MCF 10A (cell line): ENCODE measurements at regions not wholly inside any gene's neighbourhood (a gene's known extent, or its start where the extent isn't known, plus 50 kb on each side); places are given as distances from the start of the nearest gene placed in this dataset.

Source experiments
- BruUV-seq: library from RNA; stranded (reverse); fragments of 400-500 nt; replicated peaks from 2 replicates; lab custom pipeline; 2021; lab: Mats Ljungman, UMichigan
- CTCF ChIA-PET: fragments of 300-600 bp; sonication (Branson Sonifier 250); formaldehyde crosslinking; extraction: SDS; loops from one replicate; lab custom pipeline; 2021; ENCODE audit warnings: antibody characterized with exemption, inconsistent platforms; lab: Yijun Ruan, JAX
- POLR2A ChIA-PET: fragments of 300-600, 350-650 bp; sonication (Branson Sonifier 250); formaldehyde crosslinking; extraction: SDS; loops from one replicate; lab custom pipeline; 2020; ENCODE audit warnings: antibody characterized with exemption, inconsistent platforms; lab: Yijun Ruan, JAX
- DNase-seq: peaks from one replicate; pipeline ENCODE4 v3.0.0-alpha.2; 2018; ENCODE audit not compliant: unreplicated experiment
- H3K27ac Mint-ChIP-seq: one replicate; pipeline ENCODE4 v1.8.0; 2022; ENCODE audit warnings: mild to moderate bottlenecking, low read depth, mixed read lengths; ENCODE audit not compliant: unreplicated experiment
- H3K27me3 Mint-ChIP-seq: one replicate; pipeline ENCODE4 v1.8.0; 2022; ENCODE audit warnings: mixed read lengths; ENCODE audit not compliant: insufficient read depth, unreplicated experiment
- H3K36me3 Mint-ChIP-seq: one replicate; pipeline ENCODE4 v1.8.0; 2022; ENCODE audit warnings: mild to moderate bottlenecking, moderate library complexity, mixed read lengths; ENCODE audit not compliant: insufficient read depth, unreplicated experiment
- H3K4me1 Mint-ChIP-seq: one replicate; pipeline ENCODE4 v1.8.0; 2022; ENCODE audit warnings: mixed read lengths; ENCODE audit not compliant: insufficient read depth, unreplicated experiment
- H3K4me3 Mint-ChIP-seq: one replicate; pipeline ENCODE4 v1.8.0; 2022; ENCODE audit warnings: mild to moderate bottlenecking, moderate library complexity, mixed read lengths; ENCODE audit not compliant: unreplicated experiment
- H3K9me3 Mint-ChIP-seq: one replicate; pipeline ENCODE4 v1.8.0; 2022; ENCODE audit warnings: mixed read lengths; ENCODE audit not compliant: unreplicated experiment
- intact Hi-C: fragments of 100-400 bp; cut with micrococcal nuclease; formaldehyde crosslinking; loops from 2 replicates; pipeline ENCODE4 v1.14.1; 2022
- TF ChIP-seq, protein P1 (sequence below): fragments of 200-600 bp; IDR thresholded peaks from one replicate; pipeline ENCODE4 v1.8.0; 2022; ENCODE audit warnings: antibody characterized with exemption, mild to moderate bottlenecking; ENCODE audit not compliant: unreplicated experiment

- Mint-ChIP-seq H3K27me3 (no peaks in the 10 kb centered on the region), H3K9me3 (no peaks in the 10 kb centered on the region), H3K36me3 (no peaks in the 10 kb centered on the region), H3K4me3 (no peak overlapping the region), H3K27ac (no peak overlapping the region), H3K4me1 (peaks cover 40% of the 10 kb centered on the region)
- BruUV-seq: no TSS peak
- no peak for DNase-seq
- POLR2A ChIA-PET: interaction anchor here (0.7 to 2.3 kb wide), 6 partner anchors 10 to 76 kb away, joined by 3 to 16 read pairs (median 4); no protein-coding TSS in a partner anchor
- intact Hi-C loops: loop anchor here (5.0 kb wide), 4 partner anchors 59 to 239 kb away; partner anchors contain the start of gene SLC22A23
- CTCF ChIA-PET: interaction anchor here (0.6 to 0.9 kb wide), 2 partner anchors 61 to 269 kb away, joined by 3 to 4 read pairs; no protein-coding TSS in a partner anchor
- TF ChIP-seq, protein P1, sequence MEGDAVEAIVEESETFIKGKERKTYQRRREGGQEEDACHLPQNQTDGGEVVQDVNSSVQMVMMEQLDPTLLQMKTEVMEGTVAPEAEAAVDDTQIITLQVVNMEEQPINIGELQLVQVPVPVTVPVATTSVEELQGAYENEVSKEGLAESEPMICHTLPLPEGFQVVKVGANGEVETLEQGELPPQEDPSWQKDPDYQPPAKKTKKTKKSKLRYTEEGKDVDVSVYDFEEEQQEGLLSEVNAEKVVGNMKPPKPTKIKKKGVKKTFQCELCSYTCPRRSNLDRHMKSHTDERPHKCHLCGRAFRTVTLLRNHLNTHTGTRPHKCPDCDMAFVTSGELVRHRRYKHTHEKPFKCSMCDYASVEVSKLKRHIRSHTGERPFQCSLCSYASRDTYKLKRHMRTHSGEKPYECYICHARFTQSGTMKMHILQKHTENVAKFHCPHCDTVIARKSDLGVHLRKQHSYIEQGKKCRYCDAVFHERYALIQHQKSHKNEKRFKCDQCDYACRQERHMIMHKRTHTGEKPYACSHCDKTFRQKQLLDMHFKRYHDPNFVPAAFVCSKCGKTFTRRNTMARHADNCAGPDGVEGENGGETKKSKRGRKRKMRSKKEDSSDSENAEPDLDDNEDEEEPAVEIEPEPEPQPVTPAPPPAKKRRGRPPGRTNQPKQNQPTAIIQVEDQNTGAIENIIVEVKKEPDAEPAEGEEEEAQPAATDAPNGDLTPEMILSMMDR: no peak
Measured at GRCh38 chr6:3516092-3516491, 59.2 kb upstream of the SLC22A23 start.

- no peaks in the 10 kb centered on the region for H3K36me3 Mint-ChIP-seq
- DNase-seq: no peak
- intact Hi-C loops: loop anchor here (5.0 kb wide), 4 partner anchors 58 to 238 kb away; partner anchors contain the start of gene SLC22A23
- H3K4me3 Mint-ChIP-seq: no peak overlapping the region
- ChIA-PET CTCF (interaction anchor here (0.6 to 0.9 kb wide), 3 partner anchors 61 to 268 kb away, joined by 3 to 4 read pairs (median 3); no protein-coding TSS in a partner anchor), POLR2A (interaction anchor here (0.7 to 2.3 kb wide), 8 partner anchors 9 to 77 kb away, joined by 3 to 16 read pairs (median 4); no protein-coding TSS in a partner anchor)
- no TSS peak for BruUV-seq
- no peaks in the 10 kb centered on the region for H3K9me3 Mint-ChIP-seq
- H3K27me3 Mint-ChIP-seq: no peaks in the 10 kb centered on the region
- TF ChIP-seq, protein P1: no peak
- H3K27ac Mint-ChIP-seq: no peak overlapping the region
- peaks cover 36% of the 10 kb centered on the region for H3K4me1 Mint-ChIP-seq
Measured at GRCh38 chr6:3515669-3516068, 58.8 kb upstream of the SLC22A23 start.

DNA sequence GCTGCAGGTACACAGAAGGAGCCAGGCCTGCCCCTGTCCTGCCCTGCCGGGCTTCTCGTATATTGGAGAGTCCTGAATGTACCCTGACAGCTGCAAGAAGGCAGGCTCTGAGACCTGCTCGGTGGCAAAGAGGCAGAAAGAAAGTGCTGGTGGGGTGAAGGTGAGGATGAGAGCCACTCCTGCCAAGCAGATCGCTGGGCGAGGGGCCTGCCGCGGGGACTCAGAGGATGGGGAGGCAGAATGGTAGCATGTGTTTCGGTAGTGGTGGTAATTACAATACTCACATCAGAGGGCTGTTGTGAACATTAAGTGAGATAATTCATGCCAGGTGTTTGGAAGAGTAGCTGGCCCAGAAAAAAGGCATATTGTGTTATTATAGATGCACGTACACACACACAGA, 56.6 kb upstream of the SLC22A23 start:
- POLR2A ChIA-PET: interaction anchor here (1.1 kb wide), 1 partner anchor 79 kb away, joined by 3 read pairs; no protein-coding TSS in a partner anchor
- no peaks in the 10 kb centered on the region for H3K9me3 Mint-ChIP-seq
- no peak for DNase-seq
- CTCF ChIA-PET: no interaction called here
- H3K4me1 Mint-ChIP-seq: peaks cover 28% of the 10 kb centered on the region
- H3K27me3 Mint-ChIP-seq: no peaks in the 10 kb centered on the region
- intact Hi-C loops: no loop called here
- TF ChIP-seq, protein P1: no peak
- no peaks in the 10 kb centered on the region for H3K36me3 Mint-ChIP-seq
- H3K4me3 Mint-ChIP-seq: no peak overlapping the region
- no TSS peak for BruUV-seq
- no peak overlapping the region for H3K27ac Mint-ChIP-seq

- Mint-ChIP-seq H3K36me3 (no peaks in the 10 kb centered on the region), H3K4me1 (peaks cover 24% of the 10 kb centered on the region), H3K27me3 (no peaks in the 10 kb centered on the region), H3K9me3 (no peaks in the 10 kb centered on the region), H3K27ac (peak overlapping the region; percentile 42), H3K4me3 (no peak overlapping the region)
- TF ChIP-seq, protein P1: no peak
- CTCF ChIA-PET: interaction anchor here (1.2 kb wide), 1 partner anchor 132 kb away, joined by 3 read pairs; no protein-coding TSS in a partner anchor
- POLR2A ChIA-PET: interaction anchor here (1.1 kb wide), 1 partner anchor 79 kb away, joined by 3 read pairs; no protein-coding TSS in a partner anchor
- no peak for DNase-seq
- no TSS peak for BruUV-seq
- intact Hi-C loops: no loop called here
Measured at GRCh38 chr6:3512832-3513231, 56.0 kb upstream of the SLC22A23 start.
